ENCODE measurements at regions not wholly inside any gene's neighbourhood (a gene's known extent, or its start where the extent isn't known, plus 50 kb on each side); places are given as distances from the start of the nearest gene placed in this dataset.

GRCh38 chr9:17018540-17019196, 116.2 kb upstream of the CNTLN start:
- DNase-seq = no peak

- peak in 10 of 14 donors; percentile 7 to 79 (median 50) for DNase-seq
Measured at GRCh38 chr9:17017931-17018491, 116.8 kb upstream of the CNTLN start.

GRCh38 chr9:17013891-17014290, 120.9 kb upstream of the CNTLN start:
- no peak for DNase-seq

GRCh38 chr9:17013010-17013409, 121.8 kb upstream of the CNTLN start:
- no peak for DNase-seq

GRCh38 chr9:17011880-17012279, 123.0 kb upstream of the CNTLN start:
- DNase-seq = no peak

GRCh38 chr9:17009071-17009470, 125.8 kb upstream of the CNTLN start:
- DNase-seq = no peak

- no peak for DNase-seq
Measured at GRCh38 chr9:17005056-17005823, 129.6 kb upstream of the CNTLN start.

- no peak for DNase-seq
Measured at GRCh38 chr9:17004500-17004899, 130.3 kb upstream of the CNTLN start.

GRCh38 chr9:17003576-17004240, 131.1 kb upstream of the CNTLN start:
- no peak for DNase-seq

GRCh38 chr9:16996901-16997491, 126.5 kb upstream of the BNC2 start:
- DNase-seq = no peak

GRCh38 chr9:16992138-16992537, 121.7 kb upstream of the BNC2 start:
- no peak for DNase-seq

GRCh38 chr9:16987026-16987425, 116.6 kb upstream of the BNC2 start:
- no peak for DNase-seq

- DNase-seq = no peak
Measured at GRCh38 chr9:16986556-16986955, 116.1 kb upstream of the BNC2 start.

- peak in 4 of 14 donors; percentile 6 to 30 (median 14) for DNase-seq
Measured at GRCh38 chr9:16985559-16986348, 115.3 kb upstream of the BNC2 start.

GRCh38 chr9:16982780-16983310, 112.4 kb upstream of the BNC2 start:
- DNase-seq = no peak

GRCh38 chr9:16976427-16976826, 106.0 kb upstream of the BNC2 start:
- no peak for DNase-seq

- no peak for DNase-seq
Measured at GRCh38 chr9:16974436-16974835, 104.0 kb upstream of the BNC2 start.

GRCh38 chr9:16970321-16970720, 99.9 kb upstream of the BNC2 start:
- no peak for DNase-seq

GRCh38 chr9:16964228-16964627, 93.8 kb upstream of the BNC2 start:
- no peak for DNase-seq

GRCh38 chr9:16960084-16960483, 89.6 kb upstream of the BNC2 start:
- DNase-seq = no peak

- no peak for DNase-seq
Measured at GRCh38 chr9:16959391-16959790, 88.9 kb upstream of the BNC2 start.

- DNase-seq = no peak
Measured at GRCh38 chr9:16954040-16954439, 83.6 kb upstream of the BNC2 start.

Data from C1 segment of cervical spinal cord (tissue), 14 donors.